IMR-90 (cell line): ENCODE measurements at regions not wholly inside any gene's neighbourhood (a gene's known extent, or its start where the extent isn't known, plus 50 kb on each side); places are given as distances from the start of the nearest gene placed in this dataset.

Experiments used
- ATAC-seq: fragments of 200-7000 bp; cut with Tn5 transposase; 2 replicates; pipeline ENCODE4 v1.9.1; 2020; ENCODE audit warnings: low read depth, mild to moderate bottlenecking, moderate library complexity
- BruUV-seq: library from RNA; stranded (reverse); fragments of 400-500 nt; replicated peaks from 2 replicates; lab custom pipeline; 2021; lab: Mats Ljungman, UMichigan
- CTCF ChIA-PET: fragments of 300-600 bp; formaldehyde crosslinking; extraction: SDS; loops from one replicate; lab custom pipeline; 2021; ENCODE audit warnings: antibody characterized with exemption; lab: Yijun Ruan, JAX
- POLR2A ChIA-PET: fragments of 300-600 bp; sonication (Branson Sonifier 250); formaldehyde crosslinking; loops from one replicate; lab custom pipeline; 2022; ENCODE audit warnings: antibody characterized with exemption; ENCODE audit not compliant: unreplicated experiment; lab: Charles Lee
- DNase-seq: peaks from one replicate; pipeline ENCODE4 v3.0.0; 2013
- H2AFZ ChIP-seq: replicated peaks from 2 replicates; pipeline ENCODE3; 2013; ENCODE audit warnings: low read length, mild to moderate bottlenecking; ENCODE audit not compliant: poor library complexity
- H2AK5ac ChIP-seq: 2 replicates; pipeline ENCODE4 v1.6.1; 2013; ENCODE audit warnings: low read depth, low read length, inconsistent platforms
- H2AK9ac ChIP-seq: replicated peaks from 2 replicates; pipeline ENCODE3; 2013; ENCODE audit warnings: mild to moderate bottlenecking, low read depth, low read length, moderate library complexity; ENCODE audit not compliant: poor library complexity
- H2BK120ac ChIP-seq: 2 replicates; pipeline ENCODE4 v1.6.1; 2013; ENCODE audit warnings: low read depth, low read length, inconsistent platforms
- H2BK15ac ChIP-seq: 3 replicates; pipeline ENCODE4 v1.6.1; 2013; ENCODE audit warnings: low read depth, low read length, inconsistent platforms
- H2BK20ac ChIP-seq: 2 replicates; pipeline ENCODE4 v1.6.1; 2013; ENCODE audit warnings: low read depth, mild to moderate bottlenecking, inconsistent platforms, low read length, moderate library complexity
- H2BK5ac ChIP-seq: 2 replicates; pipeline ENCODE4 v1.6.1; 2013; ENCODE audit warnings: mild to moderate bottlenecking, low read depth, low read length, inconsistent platforms; ENCODE audit not compliant: poor library complexity, severe bottlenecking
- H3K14ac ChIP-seq: replicated peaks from 2 replicates; pipeline ENCODE4 v1.6.1; 2013; ENCODE audit warnings: low read depth, low read length, inconsistent platforms
- H3K18ac ChIP-seq: 2 replicates; pipeline ENCODE4 v1.6.1; 2013; ENCODE audit warnings: low read depth, low read length, control low read depth
- H3K23ac ChIP-seq: 2 replicates; pipeline ENCODE4 v1.6.1; 2013; ENCODE audit warnings: low read depth, low read length, inconsistent platforms
- H3K27ac ChIP-seq: 2 replicates; pipeline ENCODE4 v1.5.1; 2013; ENCODE audit warnings: mild to moderate bottlenecking, control low read depth, low read length; ENCODE audit not compliant: insufficient read depth
- H3K27me3 ChIP-seq: 2 replicates; pipeline ENCODE4 v1.6.1; 2013; ENCODE audit warnings: low read length; ENCODE audit not compliant: control insufficient read depth, insufficient read depth
- H3K36me3 ChIP-seq: 2 replicates; pipeline ENCODE4 v1.6.1; 2013; ENCODE audit warnings: low read length, mixed read lengths; ENCODE audit not compliant: control insufficient read depth, insufficient read depth
- H3K4ac ChIP-seq: 2 replicates; pipeline ENCODE4 v1.6.1; 2013; ENCODE audit warnings: low read depth, low read length, inconsistent platforms
- H3K4me1 ChIP-seq: 2 replicates; pipeline ENCODE4 v1.6.1; 2013; ENCODE audit warnings: low read length, mixed read lengths; ENCODE audit not compliant: control insufficient read depth, insufficient read depth
- H3K4me2 ChIP-seq: 2 replicates; pipeline ENCODE4 v1.6.1; 2013; ENCODE audit warnings: low read depth, mild to moderate bottlenecking, control low read depth, low read length, moderate library complexity
- H3K4me3 ChIP-seq: 2 replicates; pipeline ENCODE4 v1.5.1; 2013; ENCODE audit warnings: low read depth, mild to moderate bottlenecking, control low read depth, low read length, moderate library complexity; ENCODE audit not compliant: insufficient read depth
- H3K56ac ChIP-seq: 2 replicates; pipeline ENCODE4 v1.6.1; 2013; ENCODE audit warnings: low read length, inconsistent platforms; ENCODE audit not compliant: insufficient read depth; ENCODE audit errors: extremely low read depth
- H3K79me1 ChIP-seq, 2 experiments: 2 replicates each; pipeline ENCODE4 v1.6.1; 2013; ENCODE audit warnings: low read length in 2 of 2, inconsistent platforms in 1 of 2, low read depth in 1 of 2
- H3K9ac ChIP-seq: 2 replicates; pipeline ENCODE4 v1.6.1; 2013; ENCODE audit warnings: low read depth, low read length, control low read depth
- H3K9me1 ChIP-seq: 2 replicates; pipeline ENCODE4 v1.6.1; 2013; ENCODE audit warnings: low read length, inconsistent platforms; ENCODE audit not compliant: insufficient read depth
- H3K9me3 ChIP-seq: 2 replicates; pipeline ENCODE4 v1.6.1; 2013; ENCODE audit warnings: low read length; ENCODE audit not compliant: control insufficient read depth, insufficient read depth
- H4K20me1 ChIP-seq: 2 replicates; pipeline ENCODE4 v1.6.1; 2013; ENCODE audit warnings: low read length, inconsistent platforms; ENCODE audit not compliant: insufficient read depth
- H4K5ac ChIP-seq: 2 replicates; pipeline ENCODE4 v1.6.1; 2013; ENCODE audit warnings: mild to moderate bottlenecking, low read depth, low read length, control low read depth
- H4K8ac ChIP-seq, 2 experiments: 2 replicates each; pipeline ENCODE4 v1.6.1; 2013; ENCODE audit warnings: low read depth in 2 of 2, low read length in 2 of 2, control low read depth in 1 of 2, inconsistent platforms in 1 of 2
- H4K91ac ChIP-seq: 2 replicates; pipeline ENCODE4 v1.6.1; 2013; ENCODE audit warnings: low read depth, low read length, inconsistent platforms; ENCODE audit not compliant: insufficient read depth
- BHLHE40 ChIP-seq: fragments of 150-350 bp; IDR thresholded peaks from 2 replicates; pipeline ENCODE4 v1.6.1; 2016; ENCODE audit warnings: mild to moderate bottlenecking, low read depth, low read length
- CEBPB ChIP-seq: IDR thresholded peaks from 2 replicates; pipeline ENCODE4 v1.6.1; 2012; ENCODE audit warnings: low read depth, low read length, improper control_type of control experiment
- CHD1 ChIP-seq: IDR thresholded peaks from 2 replicates; pipeline ENCODE4 v1.6.1; 2012; ENCODE audit warnings: low read depth, low read length, improper control_type of control experiment
- FOS ChIP-seq: fragments of 150-350 bp; IDR thresholded peaks from 2 replicates; pipeline ENCODE4 v1.6.1; 2016; ENCODE audit warnings: low read depth, low read length
- MAFK ChIP-seq: IDR thresholded peaks from 2 replicates; pipeline ENCODE4 v1.6.1; 2012; ENCODE audit warnings: low read depth, low read length, improper control_type of control experiment
- MAZ ChIP-seq: IDR thresholded peaks from 2 replicates; pipeline ENCODE4 v1.6.1; 2012; ENCODE audit warnings: low read depth, mild to moderate bottlenecking, low read length, improper control_type of control experiment, moderate library complexity, borderline replicate concordance
- MXI1 ChIP-seq: IDR thresholded peaks from 2 replicates; pipeline ENCODE4 v1.6.1; 2012; ENCODE audit warnings: low read depth, mild to moderate bottlenecking, low read length, moderate library complexity, borderline replicate concordance
- NFE2L2 ChIP-seq: fragments of 150-350 bp; IDR thresholded peaks from 2 replicates; pipeline ENCODE4 v1.6.1; 2016; ENCODE audit warnings: low read depth, mild to moderate bottlenecking, low read length
- POLR2A ChIP-seq: IDR thresholded peaks from 2 replicates; pipeline ENCODE4 v1.6.1; 2012; ENCODE audit warnings: mild to moderate bottlenecking, low read depth, low read length
- RAD21 ChIP-seq: IDR thresholded peaks from 2 replicates; pipeline ENCODE4 v1.6.1; 2012; ENCODE audit warnings: low read length, improper control_type of control experiment
- RCOR1 ChIP-seq: IDR thresholded peaks from 2 replicates; pipeline ENCODE4 v1.6.1; 2012; ENCODE audit warnings: mild to moderate bottlenecking, low read length, improper control_type of control experiment; ENCODE audit not compliant: insufficient replicate concordance
- RFX5 ChIP-seq: IDR thresholded peaks from 2 replicates; pipeline ENCODE4 v1.8.0; 2012; ENCODE audit warnings: low read depth, mild to moderate bottlenecking, low read length, moderate library complexity
- SMC3 ChIP-seq: fragments of 150-350 bp; IDR thresholded peaks from 2 replicates; pipeline ENCODE4 v1.6.1; 2016; ENCODE audit warnings: low read depth, mild to moderate bottlenecking, antibody characterized with exemption, low read length, moderate library complexity
- WGBS, 2 experiments: methylation state at CpG; one replicate each; pipeline versions ENCODE4 v1.1.5 to v1.1.7; 2013; ENCODE audit warnings: missing lambda C conversion rate in 2 of 2; ENCODE audit not compliant: insufficient read length in 1 of 2; ENCODE audit errors: extremely low coverage in 2 of 2; 5-methylcytosine and 5-hydroxymethylcytosine counted together
- dilution Hi-C: fragments of 300-500 bp; cut with HindIII; formaldehyde crosslinking; loops from one replicate; pipeline ENCODE4 v1.14.3; 2018; ENCODE audit warnings: low sequenced_read_pairs; ENCODE audit not compliant: unreplicated experiment
- in situ Hi-C: fragments of 300-500 bp; cut with MboI; formaldehyde crosslinking; loops from 3 replicates; pipeline ENCODE4 v1.14.3; 2019; ENCODE audit warnings: low sequenced_read_pairs, inconsistent platforms, mixed read lengths
- intact Hi-C: fragments of 100-400 bp; cut with micrococcal nuclease; formaldehyde crosslinking; loops from 2 replicates; pipeline ENCODE4 v1.10.0; 2022
- TF ChIP-seq, protein P1 (sequence below): conservative IDR thresholded peaks from 2 replicates; pipeline ENCODE4 v1.5.1; 2012; ENCODE audit warnings: mild to moderate bottlenecking, low read depth, low read length, improper control_type of control experiment
- TF ChIP-seq, protein P2 (sequence below): fragments of 150-350 bp; IDR thresholded peaks from 2 replicates; pipeline ENCODE4 v1.6.1; 2016; ENCODE audit warnings: low read depth, mild to moderate bottlenecking, low read length, moderate library complexity, borderline replicate concordance
- TF ChIP-seq, protein P3 (sequence below): fragments of 150-350 bp; IDR thresholded peaks from 2 replicates; pipeline ENCODE4 v1.6.1; 2017; ENCODE audit warnings: mild to moderate bottlenecking, antibody characterized with exemption, low read length, low read depth

DNA sequence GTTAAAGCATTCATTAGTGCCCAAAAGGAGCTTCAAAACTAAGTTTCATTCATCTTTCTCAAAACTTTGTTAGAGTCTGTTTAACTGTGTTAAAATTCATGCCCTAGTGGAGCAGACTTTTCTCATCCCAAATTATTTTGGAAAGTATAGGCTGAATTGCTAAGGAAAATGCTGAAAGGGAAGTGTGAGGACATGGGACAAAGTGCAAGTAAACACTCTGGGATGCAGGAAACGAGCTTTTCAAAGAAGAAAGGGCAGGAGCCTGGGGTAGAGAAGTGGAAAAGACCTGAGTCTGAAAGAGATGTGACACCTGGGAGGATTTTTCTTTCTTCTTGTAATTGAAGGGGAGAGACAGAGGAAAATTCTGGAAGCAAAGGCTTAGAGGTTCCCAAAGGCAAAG is 93.1 kb upstream of the ANKRD1 start:
- H3K9me3 ChIP-seq: peaks cover 2% of the 10 kb centered on the region; the same call in 1 of the 2 replicates
- no peak overlapping the region for H3K56ac ChIP-seq
- H3K27ac ChIP-seq: no peak overlapping the region
- no peaks in the 10 kb centered on the region for H3K79me1 ChIP-seq
- ChIA-PET CTCF (interaction anchor here (0.7 to 1.2 kb wide), 2 partner anchors 102 to 285 kb away, joined by 3 to 4 read pairs; no protein-coding TSS in a partner anchor), POLR2A (no interaction called here)
- H3K36me3 ChIP-seq: no peaks in the 10 kb centered on the region
- H4K91ac ChIP-seq: no peak overlapping the region
- no peak overlapping the region for H2AFZ ChIP-seq
- in situ Hi-C loops (no loop called here), intact Hi-C loops (loop anchor here (5.0 kb wide), 1 partner anchor 238 kb away; no protein-coding TSS in a partner anchor), dilution Hi-C loops (no loop called here)
- no peak overlapping the region for H2BK5ac ChIP-seq
- H3K14ac ChIP-seq: no peak overlapping the region
- H4K20me1 ChIP-seq: no peaks in the 10 kb centered on the region
- no peak overlapping the region for H2BK15ac ChIP-seq
- H3K9ac ChIP-seq: no peak overlapping the region
- no peak overlapping the region for H2AK5ac ChIP-seq
- H2BK20ac ChIP-seq: no peak overlapping the region
- no peak overlapping the region for H2BK120ac ChIP-seq
- BruUV-seq: no TSS peak
- 20% methylated on average over 1 of the region's 1 CpG; no CpG with 5 or more reads in 1 of the 2 experiments for WGBS, 2 experiments
- H3K18ac ChIP-seq: no peak overlapping the region
- no peaks in the 10 kb centered on the region; the same call in 1 of the 2 replicates for H3K27me3 ChIP-seq
- DNase-seq (no peak), ATAC-seq (no peak)
- no peak overlapping the region for H2AK9ac ChIP-seq
- no peaks in the 10 kb centered on the region for H3K4me1 ChIP-seq
- no peak overlapping the region for H3K4me2 ChIP-seq
- no peak overlapping the region for H4K5ac ChIP-seq
- H4K8ac ChIP-seq: no peak overlapping the region
- H3K4me3 ChIP-seq: no peak overlapping the region
- TF ChIP-seq, protein P1, sequence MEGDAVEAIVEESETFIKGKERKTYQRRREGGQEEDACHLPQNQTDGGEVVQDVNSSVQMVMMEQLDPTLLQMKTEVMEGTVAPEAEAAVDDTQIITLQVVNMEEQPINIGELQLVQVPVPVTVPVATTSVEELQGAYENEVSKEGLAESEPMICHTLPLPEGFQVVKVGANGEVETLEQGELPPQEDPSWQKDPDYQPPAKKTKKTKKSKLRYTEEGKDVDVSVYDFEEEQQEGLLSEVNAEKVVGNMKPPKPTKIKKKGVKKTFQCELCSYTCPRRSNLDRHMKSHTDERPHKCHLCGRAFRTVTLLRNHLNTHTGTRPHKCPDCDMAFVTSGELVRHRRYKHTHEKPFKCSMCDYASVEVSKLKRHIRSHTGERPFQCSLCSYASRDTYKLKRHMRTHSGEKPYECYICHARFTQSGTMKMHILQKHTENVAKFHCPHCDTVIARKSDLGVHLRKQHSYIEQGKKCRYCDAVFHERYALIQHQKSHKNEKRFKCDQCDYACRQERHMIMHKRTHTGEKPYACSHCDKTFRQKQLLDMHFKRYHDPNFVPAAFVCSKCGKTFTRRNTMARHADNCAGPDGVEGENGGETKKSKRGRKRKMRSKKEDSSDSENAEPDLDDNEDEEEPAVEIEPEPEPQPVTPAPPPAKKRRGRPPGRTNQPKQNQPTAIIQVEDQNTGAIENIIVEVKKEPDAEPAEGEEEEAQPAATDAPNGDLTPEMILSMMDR: no peak
- no peak for TF ChIP-seq FOS
- TF ChIP-seq NFE2L2: no peak
- TF ChIP-seq RFX5: no peak
- no peak for TF ChIP-seq CEBPB
- TF ChIP-seq RCOR1: no peak
- TF ChIP-seq POLR2A: no peak
- TF ChIP-seq, protein P2, sequence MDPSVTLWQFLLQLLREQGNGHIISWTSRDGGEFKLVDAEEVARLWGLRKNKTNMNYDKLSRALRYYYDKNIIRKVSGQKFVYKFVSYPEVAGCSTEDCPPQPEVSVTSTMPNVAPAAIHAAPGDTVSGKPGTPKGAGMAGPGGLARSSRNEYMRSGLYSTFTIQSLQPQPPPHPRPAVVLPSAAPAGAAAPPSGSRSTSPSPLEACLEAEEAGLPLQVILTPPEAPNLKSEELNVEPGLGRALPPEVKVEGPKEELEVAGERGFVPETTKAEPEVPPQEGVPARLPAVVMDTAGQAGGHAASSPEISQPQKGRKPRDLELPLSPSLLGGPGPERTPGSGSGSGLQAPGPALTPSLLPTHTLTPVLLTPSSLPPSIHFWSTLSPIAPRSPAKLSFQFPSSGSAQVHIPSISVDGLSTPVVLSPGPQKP: no peak
- TF ChIP-seq, protein P3, sequence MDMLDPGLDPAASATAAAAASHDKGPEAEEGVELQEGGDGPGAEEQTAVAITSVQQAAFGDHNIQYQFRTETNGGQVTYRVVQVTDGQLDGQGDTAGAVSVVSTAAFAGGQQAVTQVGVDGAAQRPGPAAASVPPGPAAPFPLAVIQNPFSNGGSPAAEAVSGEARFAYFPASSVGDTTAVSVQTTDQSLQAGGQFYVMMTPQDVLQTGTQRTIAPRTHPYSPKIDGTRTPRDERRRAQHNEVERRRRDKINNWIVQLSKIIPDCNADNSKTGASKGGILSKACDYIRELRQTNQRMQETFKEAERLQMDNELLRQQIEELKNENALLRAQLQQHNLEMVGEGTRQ: no peak
- TF ChIP-seq CHD1: no peak
- TF ChIP-seq RAD21: no peak
- TF ChIP-seq SMC3: no peak
- TF ChIP-seq MXI1: no peak
- TF ChIP-seq BHLHE40: no peak
- TF ChIP-seq MAZ: no peak
- TF ChIP-seq MAFK: no peak
- H3K4ac ChIP-seq: no peak overlapping the region
- H3K9me1 ChIP-seq: no peaks in the 10 kb centered on the region
- no peak overlapping the region for H3K23ac ChIP-seq
